Endothelial cell of umbilical vein (primary cell): ENCODE measurements at regions not wholly inside any gene's neighbourhood (a gene's known extent, or its start where the extent isn't known, plus 50 kb on each side); places are given as distances from the start of the nearest gene placed in this dataset.

Source experiments
- BruUV-seq: library from RNA; stranded (reverse); fragments of 400-500 nt; replicated peaks from 2 replicates; lab custom pipeline; 2021; lab: Mats Ljungman, UMichigan
- CTCF ChIA-PET: fragments of 300-600, 350-600 bp; sonication (Branson Sonifier 250); formaldehyde crosslinking; loops from one replicate; lab custom pipeline; 2021; ENCODE audit warnings: antibody characterized with exemption, inconsistent platforms; lab: Charles Lee
- POLR2A ChIA-PET: fragments of 300-600, 350-600 bp; sonication (Branson Sonifier 250); formaldehyde crosslinking; loops from one replicate; lab custom pipeline; 2021; ENCODE audit warnings: antibody characterized with exemption, inconsistent platforms; lab: Charles Lee
- DNase-seq: peaks from one replicate; pipeline ENCODE4 v3.0.0-alpha.2; 2011; ENCODE audit warnings: low read depth, low spot score
- FAIRE-seq: peaks from 2 replicates; lab custom pipeline; 2011; peaks lifted over from hg19 to GRCh38; lab: Jason Lieb, UNC
- H2AFZ ChIP-seq: 2 replicates; pipeline ENCODE4 v1.6.0; 2012; ENCODE audit warnings: low read depth, low read length, control low read depth, inconsistent platforms
- H3K27ac ChIP-seq: 2 replicates; pipeline ENCODE4 v1.5.1; 2011; ENCODE audit warnings: low read depth, mild to moderate bottlenecking, control low read depth, low read length, moderate library complexity; ENCODE audit not compliant: insufficient read depth
- H3K27me3 ChIP-seq, 2 experiments: 2 replicates each; pipeline versions ENCODE4 v1.6.0 to v1.6.1; 2011; ENCODE audit warnings: low read length in 2 of 2, mixed read lengths in 1 of 2; ENCODE audit not compliant: control insufficient read depth in 2 of 2, insufficient read depth in 2 of 2
- H3K36me3 ChIP-seq, 2 experiments: 2 replicates in 1 of 2; 3 replicates in 1 of 2; pipeline ENCODE4 v1.5.1; 2011; ENCODE audit warnings: low read length in 2 of 2, mild to moderate bottlenecking in 1 of 2, moderate library complexity in 1 of 2; ENCODE audit not compliant: control insufficient read depth in 2 of 2, insufficient read depth in 2 of 2; ENCODE audit errors: extremely low read depth in 1 of 2
- H3K4me1 ChIP-seq: 3 replicates; pipeline ENCODE4 v1.5.1; 2011; ENCODE audit warnings: mild to moderate bottlenecking, low read length; ENCODE audit not compliant: control insufficient read depth, insufficient read depth; ENCODE audit errors: extremely low read depth
- H3K4me2 ChIP-seq: 2 replicates; pipeline ENCODE4 v1.6.1; 2011; ENCODE audit warnings: low read length, control low read depth, mixed read lengths; ENCODE audit not compliant: insufficient read depth
- H3K4me3 ChIP-seq, 3 experiments: fragments of 200-600 bp in 1 of 3; sonication (generic), shearing (Covaris generic) in 1 of 3; replicated peaks in 1 of 3; 2 replicates each; pipeline ENCODE4 v1.5.1; 2011 to 2016; ENCODE audit warnings: control low read depth in 3 of 3, low read length in 3 of 3, mild to moderate bottlenecking in 2 of 3, inconsistent platforms in 1 of 3, low read depth in 1 of 3, moderate library complexity in 1 of 3; ENCODE audit not compliant: insufficient read depth in 1 of 3
- H3K79me2 ChIP-seq: 2 replicates; pipeline ENCODE4 v1.6.0; 2012; ENCODE audit warnings: low read length, inconsistent platforms; ENCODE audit not compliant: control insufficient read depth, insufficient read depth
- H3K9ac ChIP-seq: replicated peaks from 2 replicates; pipeline ENCODE3; 2011; ENCODE audit warnings: low read length, control low read depth; ENCODE audit not compliant: insufficient read depth; ENCODE audit errors: extremely low read depth
- H3K9me1 ChIP-seq: replicated peaks from 3 replicates; pipeline ENCODE4 v1.6.0; 2011; ENCODE audit warnings: mild to moderate bottlenecking, low read length; ENCODE audit not compliant: control insufficient read depth, insufficient read depth; ENCODE audit errors: extremely low read depth
- H3K9me3 ChIP-seq: replicated peaks from 2 replicates; pipeline ENCODE4 v1.5.1; 2012; ENCODE audit warnings: low read length, inconsistent platforms; ENCODE audit not compliant: control insufficient read depth, insufficient read depth
- H4K20me1 ChIP-seq: replicated peaks from 2 replicates; pipeline ENCODE3; 2011; ENCODE audit warnings: mild to moderate bottlenecking, low read length; ENCODE audit not compliant: control insufficient read depth, insufficient read depth; ENCODE audit errors: extremely low read depth
- EZH2 ChIP-seq: IDR thresholded peaks from 2 replicates; pipeline ENCODE4 v1.6.1; 2012; ENCODE audit warnings: borderline replicate concordance, low read depth, mild to moderate bottlenecking, moderate library complexity, low read length, inconsistent platforms; ENCODE audit not compliant: severe bottlenecking
- FOS ChIP-seq: IDR thresholded peaks from 2 replicates; pipeline ENCODE4 v1.6.1; 2011; ENCODE audit warnings: mild to moderate bottlenecking, low read length, moderate library complexity, borderline replicate concordance; ENCODE audit not compliant: insufficient read depth
- GATA2 ChIP-seq: IDR thresholded peaks from 2 replicates; pipeline ENCODE4 v1.7.0; 2011; ENCODE audit warnings: low read depth, mild to moderate bottlenecking, moderate library complexity, mixed read lengths, low read length; ENCODE audit not compliant: insufficient read length, insufficient read depth
- JUN ChIP-seq: IDR thresholded peaks from 2 replicates; pipeline ENCODE4 v1.6.1; 2011; ENCODE audit warnings: borderline replicate concordance, low read depth; ENCODE audit not compliant: insufficient read length, insufficient read depth
- MYC ChIP-seq: IDR thresholded peaks from one replicate; pipeline ENCODE4 v1.6.1; 2011; ENCODE audit warnings: mild to moderate bottlenecking, low read depth, low read length
- POLR2A ChIP-seq: IDR thresholded peaks from 2 replicates; pipeline ENCODE4 v1.6.1; 2012; ENCODE audit warnings: low read depth, mild to moderate bottlenecking, control low read depth, low read length
- POLR2AphosphoS5 ChIP-seq: IDR thresholded peaks from 2 replicates; pipeline ENCODE4 v1.6.1; 2012; ENCODE audit warnings: low read depth, mild to moderate bottlenecking, control low read depth, low read length, moderate library complexity; ENCODE audit not compliant: insufficient read depth
- dilution Hi-C: fragments of 300-500 bp; cut with MboI; formaldehyde crosslinking; loops from one replicate; pipeline ENCODE4 v1.15.0; 2019; ENCODE audit warnings: low sequenced_read_pairs; ENCODE audit not compliant: extremely low pct_ligation_motif_present
- intact Hi-C: fragments of 100-400 bp; cut with micrococcal nuclease; formaldehyde crosslinking; loops from one replicate; pipeline ENCODE4 v1.10.0; 2022
- TF ChIP-seq, protein P1 (sequence below), 2 donors: IDR thresholded peaks; 1 replicate in 1 of 2; 2 replicates in 1 of 2; pipeline ENCODE4 v1.5.1; 2011; ENCODE audit warnings: low read length in 2 of 2, mild to moderate bottlenecking in 2 of 2, moderate library complexity in 2 of 2, control low read depth in 1 of 2, inconsistent platforms in 1 of 2, low read depth in 1 of 2; ENCODE audit not compliant: insufficient read depth in 1 of 2; ENCODE audit errors: extremely low read depth in 1 of 2
- TF ChIP-seq, protein P2 (sequence below): IDR thresholded peaks from 2 replicates; pipeline ENCODE4 v1.6.1; 2011; ENCODE audit not compliant: insufficient read depth, insufficient read length

DNA sequence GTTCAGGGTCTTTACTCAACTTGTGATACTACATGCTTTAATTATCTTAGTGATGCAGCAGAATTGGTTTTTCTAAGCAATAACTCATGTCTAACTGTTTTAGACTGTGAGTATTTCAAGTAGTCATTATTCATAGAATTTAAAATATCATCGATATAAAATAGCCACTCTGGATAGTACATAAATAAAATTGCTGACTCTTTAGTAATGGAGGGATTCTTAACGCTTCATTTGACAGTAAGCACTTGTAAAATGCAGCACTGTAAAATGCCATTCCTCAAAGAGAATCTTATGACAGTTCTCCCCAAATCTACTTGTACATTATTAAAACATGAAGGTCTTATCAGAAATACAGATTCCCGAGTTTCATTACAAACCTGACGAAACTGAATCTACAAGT is 262.8 kb upstream of the LRFN5 start:
- FAIRE-seq (no peak), DNase-seq (no peak)
- Histone ChIP-seq H3K4me3 (no peak overlapping the region), H3K79me2 (no peaks in the 10 kb centered on the region), H3K9ac (no peak overlapping the region), H3K9me1 (no peaks in the 10 kb centered on the region), H3K27ac (no peak overlapping the region), H3K27me3 (no peaks in the 10 kb centered on the region), H2AFZ (no peak overlapping the region), H4K20me1 (no peaks in the 10 kb centered on the region), H3K9me3 (peaks cover 2% of the 10 kb centered on the region), H3K4me1 (no peaks in the 10 kb centered on the region), H3K36me3 (no peaks in the 10 kb centered on the region), H3K4me2 (no peak overlapping the region)
- intact Hi-C loops (no loop called here), dilution Hi-C loops (no loop called here)
- ChIA-PET CTCF (no interaction called here), POLR2A (no interaction called here)
- no peak for TF ChIP-seq FOS
- TF ChIP-seq, protein P1, sequence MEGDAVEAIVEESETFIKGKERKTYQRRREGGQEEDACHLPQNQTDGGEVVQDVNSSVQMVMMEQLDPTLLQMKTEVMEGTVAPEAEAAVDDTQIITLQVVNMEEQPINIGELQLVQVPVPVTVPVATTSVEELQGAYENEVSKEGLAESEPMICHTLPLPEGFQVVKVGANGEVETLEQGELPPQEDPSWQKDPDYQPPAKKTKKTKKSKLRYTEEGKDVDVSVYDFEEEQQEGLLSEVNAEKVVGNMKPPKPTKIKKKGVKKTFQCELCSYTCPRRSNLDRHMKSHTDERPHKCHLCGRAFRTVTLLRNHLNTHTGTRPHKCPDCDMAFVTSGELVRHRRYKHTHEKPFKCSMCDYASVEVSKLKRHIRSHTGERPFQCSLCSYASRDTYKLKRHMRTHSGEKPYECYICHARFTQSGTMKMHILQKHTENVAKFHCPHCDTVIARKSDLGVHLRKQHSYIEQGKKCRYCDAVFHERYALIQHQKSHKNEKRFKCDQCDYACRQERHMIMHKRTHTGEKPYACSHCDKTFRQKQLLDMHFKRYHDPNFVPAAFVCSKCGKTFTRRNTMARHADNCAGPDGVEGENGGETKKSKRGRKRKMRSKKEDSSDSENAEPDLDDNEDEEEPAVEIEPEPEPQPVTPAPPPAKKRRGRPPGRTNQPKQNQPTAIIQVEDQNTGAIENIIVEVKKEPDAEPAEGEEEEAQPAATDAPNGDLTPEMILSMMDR (IDR thresholded peaks at IDR 0.05; ENCODE audit: extremely low read depth in 1 of 2, insufficient read depth in 1 of 2, low read depth in 1 of 2, low read length in 2 of 2): no peak
- TF ChIP-seq, protein P2, sequence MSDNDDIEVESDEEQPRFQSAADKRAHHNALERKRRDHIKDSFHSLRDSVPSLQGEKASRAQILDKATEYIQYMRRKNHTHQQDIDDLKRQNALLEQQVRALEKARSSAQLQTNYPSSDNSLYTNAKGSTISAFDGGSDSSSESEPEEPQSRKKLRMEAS: no peak
- TF ChIP-seq EZH2: no peak
- TF ChIP-seq MYC: no peak
- TF ChIP-seq POLR2AphosphoS5: no peak
- no peak for TF ChIP-seq POLR2A
- no peak for TF ChIP-seq JUN
- no peak for TF ChIP-seq GATA2
- no TSS peak for BruUV-seq
